Activated CD4-positive, alpha-beta memory T cell treated with anti-CD3 and anti-CD28 coated beads for 36 hours (primary cell): ENCODE measurements at regions not wholly inside any gene's neighbourhood (a gene's known extent, or its start where the extent isn't known, plus 50 kb on each side); places are given as distances from the start of the nearest gene placed in this dataset.

Experiments
- CTCF ChIA-PET: fragments of 350-600 bp; sonication (Branson Sonifier 250); formaldehyde crosslinking; loops from one replicate; lab custom pipeline; 2021; ENCODE audit warnings: antibody characterized with exemption, inconsistent platforms; lab: Charles Lee
- POLR2A ChIA-PET: fragments of 350-600 bp; sonication (Branson Sonifier 250); formaldehyde crosslinking; loops from one replicate; lab custom pipeline; 2021; ENCODE audit warnings: antibody characterized with exemption; lab: Charles Lee
- DNase-seq: peaks from one replicate; pipeline ENCODE4 v3.0.0-alpha.2; 2020
- H3K27ac Mint-ChIP-seq: one replicate; pipeline ENCODE4 v1.8.0; 2021; ENCODE audit warnings: mixed read lengths
- H3K27me3 Mint-ChIP-seq: one replicate; pipeline ENCODE4 v1.8.0; 2021; ENCODE audit warnings: mixed read lengths
- H3K36me3 Mint-ChIP-seq: one replicate; pipeline ENCODE4 v1.8.0; 2021; ENCODE audit warnings: mixed read lengths
- H3K4me1 Mint-ChIP-seq: one replicate; pipeline ENCODE4 v1.8.0; 2021; ENCODE audit warnings: low read depth, mixed read lengths
- H3K4me3 Mint-ChIP-seq: one replicate; pipeline ENCODE4 v1.8.0; 2021; ENCODE audit warnings: mild to moderate bottlenecking, mixed read lengths
- H3K9me3 Mint-ChIP-seq: one replicate; pipeline ENCODE4 v1.8.0; 2021; ENCODE audit warnings: mixed read lengths
- intact Hi-C: fragments of 100-400 bp; cut with micrococcal nuclease; formaldehyde crosslinking; loops from one replicate; pipeline ENCODE4 v1.15.1; 2023

GRCh38 chr4:58456727-58457384 is 1346.7 kb upstream of the IGFBP7 start:
- Mint-ChIP-seq H3K9me3 (peaks cover 5% of the 10 kb centered on the region), H3K36me3 (no peaks in the 10 kb centered on the region), H3K27ac (no peak overlapping the region), H3K27me3 (no peaks in the 10 kb centered on the region), H3K4me1 (no peaks in the 10 kb centered on the region), H3K4me3 (no peak overlapping the region)
- no peak for DNase-seq
- intact Hi-C loops: no loop called here
- POLR2A ChIA-PET: no interaction called here
- CTCF ChIA-PET: no interaction called here

- DNase-seq: no peak
- ChIA-PET POLR2A (no interaction called here), CTCF (no interaction called here)
- no peaks in the 10 kb centered on the region for H3K36me3 Mint-ChIP-seq
- H3K9me3 Mint-ChIP-seq: peaks cover 5% of the 10 kb centered on the region
- no peak overlapping the region for H3K4me3 Mint-ChIP-seq
- no peaks in the 10 kb centered on the region for H3K27me3 Mint-ChIP-seq
- intact Hi-C loops: no loop called here
- H3K27ac Mint-ChIP-seq: no peak overlapping the region
- no peaks in the 10 kb centered on the region for H3K4me1 Mint-ChIP-seq
Measured at GRCh38 chr4:58453956-58454355, 1343.8 kb upstream of the IGFBP7 start.

DNA sequence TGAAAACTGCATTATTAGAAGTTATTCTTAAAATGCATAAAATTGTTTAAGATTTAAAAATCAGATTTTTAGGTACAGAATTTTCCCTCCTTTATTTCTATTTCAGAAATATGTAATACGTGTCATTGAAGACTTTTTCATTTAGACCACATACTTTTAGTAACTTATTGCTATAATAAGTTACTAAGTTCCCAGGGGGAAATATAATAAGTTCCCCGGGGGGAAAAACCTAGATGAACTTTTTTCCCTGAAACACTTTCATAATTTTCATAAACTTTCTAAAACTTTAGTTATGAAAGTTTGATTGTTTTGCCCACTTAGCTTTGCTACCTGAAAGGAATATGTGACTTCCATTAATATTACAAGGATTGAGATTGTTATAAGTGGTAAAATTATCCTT is 1341.5 kb upstream of the IGFBP7 start:
- ChIA-PET CTCF (no interaction called here), POLR2A (no interaction called here)
- Mint-ChIP-seq H3K9me3 (peaks cover 3% of the 10 kb centered on the region), H3K4me3 (no peak overlapping the region), H3K27ac (no peak overlapping the region), H3K27me3 (no peaks in the 10 kb centered on the region), H3K36me3 (no peaks in the 10 kb centered on the region), H3K4me1 (no peaks in the 10 kb centered on the region)
- DNase-seq: no peak
- intact Hi-C loops: no loop called here

- Mint-ChIP-seq H3K27me3 (no peaks in the 10 kb centered on the region), H3K4me1 (no peaks in the 10 kb centered on the region), H3K4me3 (no peak overlapping the region), H3K9me3 (peaks cover 27% of the 10 kb centered on the region), H3K36me3 (no peaks in the 10 kb centered on the region), H3K27ac (no peak overlapping the region)
- intact Hi-C loops: no loop called here
- no peak for DNase-seq
- ChIA-PET POLR2A (no interaction called here), CTCF (no interaction called here)
Measured at GRCh38 chr4:58435871-58436270, 1325.7 kb upstream of the IGFBP7 start.

GRCh38 chr4:58413849-58414248 is 1303.7 kb upstream of the IGFBP7 start:
- Mint-ChIP-seq H3K27ac (no peak overlapping the region), H3K36me3 (no peaks in the 10 kb centered on the region), H3K9me3 (peaks cover 6% of the 10 kb centered on the region), H3K4me1 (no peaks in the 10 kb centered on the region), H3K27me3 (no peaks in the 10 kb centered on the region), H3K4me3 (no peak overlapping the region)
- ChIA-PET POLR2A (no interaction called here), CTCF (no interaction called here)
- intact Hi-C loops: no loop called here
- no peak for DNase-seq

GRCh38 chr4:58411904-58412303 is 1301.7 kb upstream of the IGFBP7 start:
- H3K9me3 Mint-ChIP-seq: peaks cover 8% of the 10 kb centered on the region
- H3K4me3 Mint-ChIP-seq: no peak overlapping the region
- intact Hi-C loops: no loop called here
- CTCF ChIA-PET: no interaction called here
- POLR2A ChIA-PET: no interaction called here
- no peaks in the 10 kb centered on the region for H3K36me3 Mint-ChIP-seq
- H3K27me3 Mint-ChIP-seq: no peaks in the 10 kb centered on the region
- no peak overlapping the region for H3K27ac Mint-ChIP-seq
- DNase-seq: no peak
- H3K4me1 Mint-ChIP-seq: no peaks in the 10 kb centered on the region

GRCh38 chr4:58406762-58407161 is 1296.6 kb upstream of the IGFBP7 start:
- intact Hi-C loops: no loop called here
- ChIA-PET POLR2A (no interaction called here), CTCF (no interaction called here)
- H3K27ac Mint-ChIP-seq: no peak overlapping the region
- H3K36me3 Mint-ChIP-seq: peaks cover 1% of the 10 kb centered on the region
- peaks cover 12% of the 10 kb centered on the region for H3K9me3 Mint-ChIP-seq
- H3K4me3 Mint-ChIP-seq: no peak overlapping the region
- H3K27me3 Mint-ChIP-seq: no peaks in the 10 kb centered on the region
- DNase-seq: no peak
- no peaks in the 10 kb centered on the region for H3K4me1 Mint-ChIP-seq

DNA sequence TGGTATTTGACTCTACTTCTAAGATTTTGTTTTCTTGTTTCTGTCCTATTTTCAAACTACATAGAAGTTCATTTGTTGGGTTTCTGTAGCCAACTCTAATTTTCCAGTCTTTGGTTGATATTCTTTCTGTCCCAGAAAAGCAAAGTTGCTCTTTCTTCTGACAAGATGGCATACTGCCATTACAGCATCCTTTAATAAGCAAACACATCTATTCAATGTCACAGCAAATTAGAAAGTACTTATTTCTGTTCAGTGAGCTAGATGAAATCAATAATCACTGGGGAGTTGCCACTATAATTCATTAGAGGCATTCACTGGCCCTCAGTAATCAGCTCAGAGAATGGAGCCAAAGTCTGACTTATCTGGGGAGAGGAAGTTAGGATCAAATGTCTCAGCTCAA is 1258.0 kb upstream of the IGFBP7 start:
- no peak overlapping the region for H3K27ac Mint-ChIP-seq
- H3K4me1 Mint-ChIP-seq: no peaks in the 10 kb centered on the region
- no peak overlapping the region for H3K4me3 Mint-ChIP-seq
- H3K27me3 Mint-ChIP-seq: no peaks in the 10 kb centered on the region
- intact Hi-C loops: no loop called here
- no peak for DNase-seq
- CTCF ChIA-PET: no interaction called here
- POLR2A ChIA-PET: no interaction called here
- H3K9me3 Mint-ChIP-seq: peaks cover 31% of the 10 kb centered on the region
- H3K36me3 Mint-ChIP-seq: no peaks in the 10 kb centered on the region

GRCh38 chr4:58360354-58361133 is 1250.4 kb upstream of the IGFBP7 start:
- no peak for DNase-seq
- ChIA-PET CTCF (no interaction called here), POLR2A (no interaction called here)
- Mint-ChIP-seq H3K36me3 (no peaks in the 10 kb centered on the region), H3K27ac (no peak overlapping the region), H3K27me3 (no peaks in the 10 kb centered on the region), H3K9me3 (peaks cover 28% of the 10 kb centered on the region), H3K4me1 (no peaks in the 10 kb centered on the region), H3K4me3 (no peak overlapping the region)
- intact Hi-C loops: no loop called here

DNA sequence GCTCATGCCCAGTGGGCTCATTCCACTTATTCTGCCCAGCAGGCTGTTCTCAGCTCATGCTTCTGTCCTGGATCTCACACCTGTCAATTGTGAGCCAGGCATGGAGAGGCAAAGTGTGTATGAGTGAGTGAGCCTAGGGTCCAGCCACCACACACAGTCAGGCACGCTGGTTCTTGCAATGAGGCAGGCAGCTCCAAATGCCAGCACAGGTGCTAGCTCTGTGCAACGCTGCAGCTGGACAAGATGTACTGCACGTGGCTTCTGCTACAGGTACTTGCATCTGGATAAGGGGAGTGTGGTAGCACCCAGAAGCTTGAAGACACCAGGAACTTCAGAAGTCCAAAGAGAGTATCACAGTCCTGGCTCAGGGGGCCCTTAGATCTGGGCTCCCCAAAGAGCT is 1249.4 kb upstream of the IGFBP7 start:
- H3K36me3 Mint-ChIP-seq: no peaks in the 10 kb centered on the region
- intact Hi-C loops: no loop called here
- CTCF ChIA-PET: no interaction called here
- POLR2A ChIA-PET: no interaction called here
- DNase-seq: no peak
- H3K27me3 Mint-ChIP-seq: no peaks in the 10 kb centered on the region
- H3K4me1 Mint-ChIP-seq: no peaks in the 10 kb centered on the region
- H3K4me3 Mint-ChIP-seq: no peak overlapping the region
- peaks cover 26% of the 10 kb centered on the region for H3K9me3 Mint-ChIP-seq
- no peak overlapping the region for H3K27ac Mint-ChIP-seq

DNA sequence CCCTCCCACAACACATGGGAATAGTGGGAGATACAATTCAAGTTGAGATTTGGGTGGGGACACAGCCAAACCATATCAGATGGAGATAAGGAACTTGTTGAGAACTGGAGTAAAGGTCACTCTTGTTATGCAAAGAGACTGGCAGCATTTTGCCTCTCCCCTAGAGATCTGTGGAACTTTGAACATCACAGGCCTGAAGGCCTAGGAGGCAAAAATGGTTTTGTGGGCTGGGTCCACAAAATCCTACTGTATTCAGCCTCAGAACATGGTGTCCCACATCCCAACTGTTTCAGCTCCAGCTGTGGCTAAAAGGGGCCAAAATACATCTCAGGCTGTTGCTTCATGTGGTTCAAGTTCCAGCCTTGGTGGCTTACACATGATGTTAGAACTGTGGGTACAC is 1247.8 kb upstream of the IGFBP7 start:
- CTCF ChIA-PET: no interaction called here
- DNase-seq: no peak
- H3K27ac Mint-ChIP-seq: no peak overlapping the region
- POLR2A ChIA-PET: no interaction called here
- H3K4me1 Mint-ChIP-seq: no peaks in the 10 kb centered on the region
- no peaks in the 10 kb centered on the region for H3K36me3 Mint-ChIP-seq
- peaks cover 22% of the 10 kb centered on the region for H3K9me3 Mint-ChIP-seq
- intact Hi-C loops: no loop called here
- no peak overlapping the region for H3K4me3 Mint-ChIP-seq
- no peaks in the 10 kb centered on the region for H3K27me3 Mint-ChIP-seq

DNA sequence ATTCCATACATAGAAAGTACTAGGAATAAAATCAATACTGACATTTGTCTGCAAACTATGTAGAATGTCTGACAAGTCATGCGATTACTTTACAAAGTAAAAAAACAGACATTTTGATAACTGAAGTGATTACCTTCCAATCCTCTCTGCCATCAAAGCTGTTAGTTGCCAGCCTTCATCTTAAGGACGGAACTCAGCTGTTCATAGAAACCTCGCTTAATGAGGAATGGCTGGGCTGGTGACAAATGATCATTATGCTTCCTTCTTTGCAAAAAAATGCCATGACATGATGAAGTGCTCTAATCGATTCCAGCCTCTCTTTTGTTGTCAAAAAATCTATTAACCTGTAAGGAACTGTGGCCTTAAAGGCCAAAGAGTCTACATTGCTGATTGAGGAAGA is 1214.9 kb upstream of the IGFBP7 start:
- POLR2A ChIA-PET: no interaction called here
- no peak for DNase-seq

GRCh38 chr4:58313444-58313843 is 1203.3 kb upstream of the IGFBP7 start:
- ChIA-PET CTCF (no interaction called here), POLR2A (no interaction called here)
- no peak overlapping the region for H3K4me3 Mint-ChIP-seq
- no peak for DNase-seq
- peaks cover 3% of the 10 kb centered on the region for H3K9me3 Mint-ChIP-seq
- no peak overlapping the region for H3K27ac Mint-ChIP-seq
- H3K4me1 Mint-ChIP-seq: no peaks in the 10 kb centered on the region
- no peaks in the 10 kb centered on the region for H3K36me3 Mint-ChIP-seq
- no peaks in the 10 kb centered on the region for H3K27me3 Mint-ChIP-seq
- intact Hi-C loops: no loop called here

More for the DNA sequence above, 1214.9 kb upstream of the IGFBP7 start:
- H3K27me3 Mint-ChIP-seq: no peaks in the 10 kb centered on the region
- H3K36me3 Mint-ChIP-seq: no peaks in the 10 kb centered on the region
- H3K4me3 Mint-ChIP-seq: no peak overlapping the region
- no peak overlapping the region for H3K27ac Mint-ChIP-seq
- CTCF ChIA-PET: no interaction called here
- H3K9me3 Mint-ChIP-seq: peaks cover 9% of the 10 kb centered on the region
- H3K4me1 Mint-ChIP-seq: no peaks in the 10 kb centered on the region
- intact Hi-C loops: no loop called here
